Activated CD4-positive, alpha-beta T cell treated with anti-CD3 and anti-CD28 coated beads, Interleukin-2, amount 50 U/mL, for 24 hours (primary cell): ENCODE measurements at regions not wholly inside any gene's neighbourhood (a gene's known extent, or its start where the extent isn't known, plus 50 kb on each side); places are given as distances from the start of the nearest gene placed in this dataset.

Source experiments
- DNase-seq, 2 donors: peaks; one replicate each; pipeline ENCODE4 v3.0.0-alpha.2; 2020; ENCODE audit warnings: low read depth in 1 of 2, low spot score in 1 of 2

GRCh38 chr1:200253774-200254495 lies 155.9 kb downstream of the ZNF281 start:
- no peak for DNase-seq

DNA sequence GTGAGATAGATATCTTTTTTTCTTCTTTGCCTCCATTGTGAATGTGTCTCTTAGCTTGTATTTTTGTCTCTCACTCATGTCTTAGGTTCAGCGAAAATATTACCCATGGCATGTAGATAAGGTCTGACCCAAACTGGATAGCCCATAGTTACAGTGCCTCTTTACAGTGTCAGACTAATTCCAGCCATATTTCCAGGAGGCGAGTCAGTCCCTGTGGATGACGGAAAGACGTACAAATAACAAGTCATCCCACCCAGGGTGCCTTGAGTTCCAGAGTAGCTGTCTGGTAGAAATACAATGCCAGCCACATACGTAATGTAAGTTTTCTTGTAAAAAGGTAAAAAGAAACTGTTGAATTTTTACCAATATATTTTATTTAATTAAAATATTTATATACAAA lies 157.3 kb downstream of the ZNF281 start:
- DNase-seq, result no peak

- DNase-seq, result no peak
These were observed 159.4 kb downstream of the ZNF281 start for GRCh38 chr1:200250469-200250868.

- DNase-seq, result no peak
These were observed 161.3 kb downstream of the ZNF281 start for GRCh38 chr1:200248541-200248940.

DNA sequence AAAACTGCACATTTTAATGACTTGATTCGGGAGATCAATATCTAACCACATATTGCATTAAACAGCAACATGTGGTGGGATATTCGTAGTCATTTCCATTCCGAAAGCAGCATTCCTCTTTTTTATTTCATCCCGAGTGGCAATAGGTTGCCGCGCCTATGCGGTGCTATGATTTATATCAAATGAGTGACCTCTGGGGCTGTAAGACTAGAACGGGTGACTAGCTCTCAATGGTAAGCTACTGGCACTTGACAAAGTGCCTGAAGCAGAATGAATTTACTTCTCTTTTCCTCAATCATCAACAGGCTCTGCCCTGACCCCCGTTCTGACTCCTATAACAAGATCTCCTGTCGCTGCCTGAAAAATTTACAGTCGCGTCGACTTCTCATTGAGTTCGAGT lies 162.3 kb downstream of the ZNF281 start:
- no peak for DNase-seq

DNA sequence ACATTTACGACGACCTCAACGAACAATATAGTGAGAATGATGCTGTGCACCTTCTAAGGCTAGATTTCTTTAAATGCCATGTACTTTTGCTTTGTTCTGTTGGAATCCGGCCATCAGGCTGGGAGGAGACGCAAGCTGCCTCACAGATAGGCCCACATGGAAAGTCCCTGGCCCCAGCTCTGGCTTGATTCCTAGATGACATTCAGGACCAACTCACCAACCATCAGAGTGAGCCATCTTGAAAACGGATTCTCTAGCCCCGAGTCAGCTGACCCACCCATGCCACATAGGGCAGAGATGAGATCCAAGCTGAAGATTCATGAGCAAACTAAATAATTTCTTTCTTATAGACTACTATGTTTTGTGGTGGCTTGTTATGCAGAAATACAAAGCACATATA lies 164.4 kb downstream of the ZNF281 start:
- DNase-seq, result no peak

DNA sequence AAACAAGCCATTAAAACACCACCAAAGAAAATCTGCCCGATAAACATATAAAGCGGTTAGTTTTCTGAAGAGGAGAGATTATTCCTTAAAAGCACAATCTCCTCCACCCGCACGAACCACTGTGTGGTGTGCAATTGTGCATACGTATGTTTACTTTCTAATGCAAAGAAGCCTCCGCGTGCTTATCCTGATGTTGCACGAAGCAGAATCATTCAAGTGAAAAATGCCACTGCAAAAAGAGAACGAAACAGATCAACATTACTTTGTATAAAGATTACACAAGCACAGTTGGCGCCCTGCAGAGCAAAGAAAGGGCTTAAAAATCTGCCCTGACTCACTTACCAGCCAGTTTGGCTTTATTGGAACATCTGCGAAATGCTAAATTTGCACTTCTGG lies 166.8 kb downstream of the ZNF281 start:
- no peak for DNase-seq

GRCh38 chr1:200242110-200243041 lies 167.5 kb downstream of the ZNF281 start:
- no peak for DNase-seq

DNA sequence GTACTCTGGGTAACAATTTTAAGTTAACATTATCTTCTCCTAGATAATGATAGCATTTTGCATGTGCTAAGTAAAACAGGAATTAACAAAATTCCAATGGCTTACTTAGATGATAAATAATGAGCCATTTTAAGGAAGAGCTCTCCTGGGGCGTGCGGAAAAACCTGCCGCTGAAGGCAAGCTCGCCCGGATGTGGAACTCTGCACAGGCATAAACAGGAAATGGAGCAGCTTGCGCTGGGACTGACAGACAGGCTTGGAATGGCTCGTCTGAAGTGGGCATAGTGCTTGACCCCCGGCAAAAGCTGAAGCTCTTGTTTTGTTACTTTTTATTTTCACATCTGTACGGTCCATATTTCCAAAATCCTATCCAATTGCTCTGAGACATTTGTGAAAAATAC lies 169.2 kb downstream of the ZNF281 start:
- no peak for DNase-seq

DNA sequence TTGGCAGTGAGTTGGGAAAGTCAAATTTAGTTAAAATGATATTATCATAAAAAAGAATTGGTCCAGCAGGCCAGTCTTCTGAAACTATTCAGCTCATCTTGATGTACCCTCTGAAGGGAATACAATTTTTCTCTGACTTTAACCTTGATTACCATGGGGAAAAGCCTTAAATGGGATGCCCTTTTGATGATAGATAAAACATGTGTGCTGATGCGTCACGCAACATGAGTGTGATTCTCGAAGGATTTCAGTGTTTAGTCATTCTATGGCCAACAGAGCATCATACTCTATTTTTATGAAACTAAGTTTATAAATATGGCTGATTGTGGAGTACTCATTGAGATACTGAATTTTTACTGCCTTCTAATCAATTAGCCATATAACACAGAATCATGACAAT lies 171.5 kb downstream of the ZNF281 start:
- DNase-seq, result no peak

- DNase-seq, result no peak
These were observed 172.8 kb downstream of the ZNF281 start for GRCh38 chr1:200237066-200237465.

GRCh38 chr1:200234938-200235337 lies 174.9 kb downstream of the ZNF281 start:
- DNase-seq, result no peak

GRCh38 chr1:200233393-200233792 lies 176.4 kb downstream of the ZNF281 start:
- no peak for DNase-seq

- no peak for DNase-seq
These were observed 178.0 kb downstream of the ZNF281 start for GRCh38 chr1:200231787-200232231.

GRCh38 chr1:200230671-200231070 lies 179.2 kb downstream of the ZNF281 start:
- no peak for DNase-seq

GRCh38 chr1:200228486-200228885 lies 181.3 kb downstream of the ZNF281 start:
- DNase-seq, result no peak

DNA sequence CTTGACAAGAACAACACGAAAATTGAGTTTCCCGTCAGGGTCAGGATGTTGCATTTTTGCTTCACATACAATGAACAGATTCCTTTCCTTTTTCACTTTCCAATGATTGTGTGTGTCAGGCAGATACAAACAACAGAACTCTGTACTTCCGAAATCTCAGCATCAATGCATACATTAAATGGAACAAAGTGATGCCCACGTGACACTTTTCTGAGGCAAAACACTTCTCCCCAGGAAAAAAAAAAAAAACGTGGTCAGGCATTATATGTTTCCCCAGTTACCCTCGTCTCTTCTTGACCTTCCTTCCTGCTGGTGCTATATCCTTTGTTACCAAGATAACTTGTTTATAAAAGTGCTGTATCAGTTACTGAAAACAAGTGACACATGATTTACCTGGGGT lies 181.8 kb downstream of the ZNF281 start:
- DNase-seq, result no peak
